Lung (tissue), 11 donors: ENCODE measurements at regions not wholly inside any gene's neighbourhood (a gene's known extent, or its start where the extent isn't known, plus 50 kb on each side); places are given as distances from the start of the nearest gene placed in this dataset.

ENCODE experiments used
- ATAC-seq: fragments of 200-7000 bp; cut with Tn5 transposase; one replicate; pipeline ENCODE4 v1.9.1; 2020; ENCODE audit warnings: moderate number of reproducible peaks; ENCODE audit not compliant: insufficient read depth, low FRiP score
- DNase-seq, 3 donors: peaks; one replicate each; pipeline ENCODE4 v3.0.0-alpha.2; 2013 to 2017
- H3K27ac ChIP-seq, 2 donors: one replicate each; pipeline ENCODE4 v1.5.1; 2013; ENCODE audit warnings: mild to moderate bottlenecking in 2 of 2, moderate library complexity in 2 of 2, control low read depth in 1 of 2, inconsistent platforms in 1 of 2, low read depth in 1 of 2, low read length in 1 of 2
- H3K27me3 ChIP-seq, 3 donors: one replicate each; pipeline ENCODE4 v1.5.1; 2013; ENCODE audit warnings: low read length in 2 of 3; ENCODE audit not compliant: control insufficient read depth in 3 of 3, insufficient read depth in 3 of 3
- H3K36me3 ChIP-seq, 4 donors: one replicate each; pipeline ENCODE4 v1.5.1; 2013; ENCODE audit warnings: low read length in 4 of 4, mild to moderate bottlenecking in 1 of 4, moderate library complexity in 1 of 4; ENCODE audit not compliant: control insufficient read depth in 4 of 4, insufficient read depth in 4 of 4
- H3K4me1 ChIP-seq, 5 donors: one replicate each; pipeline ENCODE4 v1.5.1; 2013; ENCODE audit warnings: low read length in 5 of 5, mild to moderate bottlenecking in 2 of 5, moderate library complexity in 1 of 5; ENCODE audit not compliant: control insufficient read depth in 5 of 5, insufficient read depth in 5 of 5
- H3K4me3 ChIP-seq: one replicate; pipeline ENCODE4 v1.5.1; 2013; ENCODE audit warnings: mild to moderate bottlenecking, control low read depth, moderate library complexity
- H3K9ac ChIP-seq, 2 donors: one replicate each; pipeline ENCODE4 v1.5.1; 2013; ENCODE audit warnings: low read length in 2 of 2, control low read depth in 1 of 2; ENCODE audit not compliant: insufficient read depth in 1 of 2
- H3K9me3 ChIP-seq, 4 donors: one replicate each; pipeline ENCODE4 v1.5.1; 2013; ENCODE audit warnings: low read length in 3 of 4, mild to moderate bottlenecking in 1 of 4, moderate library complexity in 1 of 4; ENCODE audit not compliant: control insufficient read depth in 4 of 4, insufficient read depth in 3 of 4
- CTCF ChIP-seq: IDR thresholded peaks from 2 replicates; pipeline ENCODE4 v1.5.1; 2012; ENCODE audit warnings: mild to moderate bottlenecking; ENCODE audit errors: control extremely low read depth, extremely low read depth
- WGBS, 2 donors: extraction: QIAGEN DNeasy Blood & Tissue Kit; methylation state at CpG; one replicate each; pipeline ENCODE4 v1.1.7; 2013; 5-methylcytosine and 5-hydroxymethylcytosine counted together
- donor health status: control.
- donor health status: control.
- donor health status: Bipolar disorder and iron deficiency.
- donor health status: healthy.
- donor health status: DM: yes; HTN: yes; CAD: no.

- H3K9me3 ChIP-seq = no peaks in the 10 kb centered on the region
- no peak for TF ChIP-seq CTCF
- H3K4me1 ChIP-seq = peaks cover 0 to 4% (median 0%) of the 10 kb centered on the region in 5 donors
- ATAC-seq (no peak), DNase-seq (no peak)
- H3K36me3 ChIP-seq = no peaks in the 10 kb centered on the region
- H3K9ac ChIP-seq = no peak overlapping the region
- H3K27ac ChIP-seq = no peak overlapping the region
- no peak overlapping the region for H3K4me3 ChIP-seq
- H3K27me3 ChIP-seq = no peaks in the 10 kb centered on the region
- WGBS, 2 donors = 34 to 56% methylated on average over 2 of the region's 2 CpGs
Observed at GRCh38 chr7:86981127-86981526, 78.3 kb downstream of the ELAPOR2 start.

GRCh38 chr7:86980223-86980622, 79.2 kb downstream of the ELAPOR2 start:
- Histone ChIP-seq H3K4me3 (no peak overlapping the region), H3K27ac (no peak overlapping the region), H3K9me3 (no peaks in the 10 kb centered on the region), H3K27me3 (no peaks in the 10 kb centered on the region), H3K9ac (no peak overlapping the region), H3K4me1 (peaks cover 0 to 6% (median 0%) of the 10 kb centered on the region in 5 donors), H3K36me3 (no peaks in the 10 kb centered on the region)
- DNase-seq (no peak), ATAC-seq (no peak)
- WGBS, 2 donors = 62 to 72% methylated on average over 3 of the region's 3 CpGs
- no peak for TF ChIP-seq CTCF

GRCh38 chr7:86978808-86979506, 80.5 kb downstream of the ELAPOR2 start:
- 54 to 58% methylated on average over 3 of the region's 3 CpGs for WGBS, 2 donors
- H3K9me3 ChIP-seq = no peaks in the 10 kb centered on the region
- H3K4me3 ChIP-seq = no peak overlapping the region
- TF ChIP-seq CTCF = no peak
- no peaks in the 10 kb centered on the region for H3K27me3 ChIP-seq
- no peak overlapping the region for H3K9ac ChIP-seq
- DNase-seq (no peak), ATAC-seq (no peak)
- H3K36me3 ChIP-seq = no peaks in the 10 kb centered on the region
- H3K27ac ChIP-seq = no peak overlapping the region
- H3K4me1 ChIP-seq = peaks cover 0 to 6% (median 0%) of the 10 kb centered on the region in 5 donors

GRCh38 chr7:86976958-86977357, 82.5 kb downstream of the ELAPOR2 start:
- no peak for TF ChIP-seq CTCF
- DNase-seq (no peak), ATAC-seq (no peak)
- Histone ChIP-seq H3K27ac (no peak overlapping the region), H3K36me3 (no peaks in the 10 kb centered on the region), H3K4me3 (no peak overlapping the region), H3K9me3 (no peaks in the 10 kb centered on the region), H3K9ac (no peak overlapping the region), H3K4me1 (peaks cover 0 to 9% (median 0%) of the 10 kb centered on the region in 5 donors), H3K27me3 (no peaks in the 10 kb centered on the region)
- WGBS, 2 donors = 88 to 93% methylated on average over 3 of the region's 3 CpGs
